A549 (cell line): ENCODE measurements at regions not wholly inside any gene's neighbourhood (a gene's known extent, or its start where the extent isn't known, plus 50 kb on each side); places are given as distances from the start of the nearest gene placed in this dataset.

Experiments used
- ATAC-seq, 2 experiments: fragments of 200-7000 bp in 1 of 2; fragments of >200 bp in 1 of 2; cut with Nextera tagmentation in 1 of 2; cut with Tn5 transposase in 1 of 2; 3 replicates each; pipeline versions ENCODE4 v1.8.0 to v1.9.1; 2018 to 2020; ENCODE audit warnings: mild to moderate bottlenecking in 1 of 2, moderate library complexity in 1 of 2
- CTCF ChIA-PET: fragments of 300-600 bp; sonication (Branson Sonifier 250); formaldehyde crosslinking; extraction: SDS; loops from one replicate; lab custom pipeline; 2021; ENCODE audit warnings: antibody characterized with exemption, inconsistent platforms; lab: Yijun Ruan, JAX
- POLR2A ChIA-PET: fragments of 350-600 bp; formaldehyde crosslinking; extraction: SDS; loops from one replicate; lab custom pipeline; 2021; ENCODE audit warnings: antibody characterized with exemption, inconsistent platforms; lab: Yijun Ruan, JAX
- DNase-seq, 2 experiments: peaks; one replicate each; pipeline versions ENCODE4 v3.0.0 to v3.0.0-alpha.2; 2011 to 2016; ENCODE audit warnings: low read depth in 1 of 2, low spot score in 1 of 2
- FAIRE-seq: peaks from 2 replicates; lab custom pipeline; 2011; peaks lifted over from hg19 to GRCh38; lab: Jason Lieb, UNC
- H3K27ac ChIP-seq, 2 experiments: fragments of >200 bp; sonication (Bioruptor Twin); formaldehyde crosslinking; 3 replicates each; pipeline ENCODE4 v1.5.1; 2016 to 2017
- H3K4me1 ChIP-seq: fragments of >200 bp; sonication (Bioruptor Twin); formaldehyde crosslinking; 3 replicates; pipeline ENCODE4 v1.6.1; 2016
- H3K4me2 ChIP-seq: fragments of >200 bp; sonication (Bioruptor Twin); formaldehyde crosslinking; 3 replicates; pipeline ENCODE4 v1.6.1; 2016
- H3K4me3 ChIP-seq: fragments of >200 bp; sonication (Bioruptor Twin); formaldehyde crosslinking; 3 replicates; pipeline ENCODE4 v1.5.1; 2016
- H3K9me3 ChIP-seq: fragments of >200 bp; sonication (Bioruptor Twin); formaldehyde crosslinking; 3 replicates; pipeline ENCODE4 v1.6.1; 2016
- BHLHE40 ChIP-seq: IDR thresholded peaks from 2 replicates; pipeline ENCODE4 v1.6.1; 2012; ENCODE audit warnings: low read depth, low read length, inconsistent platforms
- CBX2 ChIP-seq: fragments of 200-600 bp; sonication (generic); IDR thresholded peaks from 2 replicates; pipeline ENCODE4 v1.6.1; 2016; ENCODE audit warnings: low read depth, mild to moderate bottlenecking, borderline replicate concordance
- CBX8 ChIP-seq: fragments of 200-600 bp; sonication (generic); IDR thresholded peaks from 2 replicates; pipeline ENCODE4 v1.6.1; 2016
- CHD4 ChIP-seq: fragments of 200-600 bp; sonication (generic); IDR thresholded peaks from 2 replicates; pipeline ENCODE4 v1.6.1; 2016; ENCODE audit warnings: antibody characterized with exemption, mild to moderate bottlenecking, borderline replicate concordance
- E2F6 ChIP-seq: IDR thresholded peaks from 2 replicates; pipeline ENCODE4 v1.6.1; 2012; ENCODE audit warnings: low read depth, borderline replicate concordance
- FOSL2 ChIP-seq, 2 experiments: fragments of 450-650 bp in 1 of 2; fragments of >200 bp in 1 of 2; sonication (Bioruptor Twin) in 1 of 2; formaldehyde crosslinking; IDR thresholded peaks; 2 replicates each; pipeline versions ENCODE4 v1.5.0 to v1.6.1; 2016 to 2020; ENCODE audit warnings: mild to moderate bottlenecking in 1 of 2, moderate library complexity in 1 of 2
- HES2 ChIP-seq: fragments of >200 bp; sonication (Bioruptor Twin); formaldehyde crosslinking; IDR thresholded peaks from 2 replicates; pipeline ENCODE4 v1.6.1; 2016
- HMGXB4 ChIP-seq: fragments of 250-450 bp; sonication (Bioruptor Pico); IDR thresholded peaks from 2 replicates; pipeline ENCODE4 v1.5.0; 2021; ENCODE audit warnings: mild to moderate bottlenecking, moderate library complexity, borderline replicate concordance
- MAX ChIP-seq: IDR thresholded peaks from 2 replicates; pipeline ENCODE4 v1.6.1; 2012
- NPAS2 ChIP-seq: fragments of 250-450 bp; sonication (Bioruptor Pico); IDR thresholded peaks from 2 replicates; pipeline ENCODE4 v1.8.0; 2022; ENCODE audit warnings: mild to moderate bottlenecking, moderate library complexity, borderline replicate concordance
- PBX3 ChIP-seq: IDR thresholded peaks from 2 replicates; pipeline ENCODE4 v1.6.1; 2012
- PHF8 ChIP-seq: fragments of 200-600 bp; sonication (generic); IDR thresholded peaks from 2 replicates; pipeline ENCODE4 v1.6.1; 2016; ENCODE audit warnings: low read depth, mild to moderate bottlenecking, antibody characterized with exemption, moderate library complexity, borderline replicate concordance
- RARB ChIP-seq: fragments of 250-450 bp; sonication (Bioruptor Pico); IDR thresholded peaks from 2 replicates; pipeline ENCODE4 v1.8.0; 2021; ENCODE audit warnings: mild to moderate bottlenecking, moderate library complexity
- RCOR1 ChIP-seq: fragments of 150-350 bp; IDR thresholded peaks from 2 replicates; pipeline ENCODE4 v1.6.1; 2014; ENCODE audit warnings: antibody characterized with exemption, low read length, low read depth
- RNF2 ChIP-seq: fragments of 200-600 bp; sonication (generic); IDR thresholded peaks from 2 replicates; pipeline ENCODE4 v1.6.1; 2016; ENCODE audit warnings: low read depth, mild to moderate bottlenecking, antibody characterized with exemption, moderate library complexity, borderline replicate concordance
- SMC3 ChIP-seq: fragments of >200 bp; sonication (Bioruptor Twin); formaldehyde crosslinking; IDR thresholded peaks from 3 replicates; pipeline ENCODE4 v1.6.1; 2018; ENCODE audit warnings: inconsistent platforms
- TFCP2L1 ChIP-seq: fragments of 250-450 bp; sonication (Bioruptor Pico); IDR thresholded peaks from 2 replicates; pipeline ENCODE4 v1.5.0; 2021; ENCODE audit warnings: mild to moderate bottlenecking
- TP53 ChIP-seq: fragments of 250-450 bp; sonication (Bioruptor Pico); IDR thresholded peaks from 2 replicates; pipeline ENCODE4 v1.5.0; 2021; ENCODE audit warnings: mild to moderate bottlenecking, moderate library complexity
- USF2 ChIP-seq: fragments of 450-650 bp; IDR thresholded peaks from 2 replicates; pipeline ENCODE4 v1.6.1; 2014; ENCODE audit warnings: antibody characterized with exemption
- ZC3H11A ChIP-seq: fragments of 450-650 bp; IDR thresholded peaks from 2 replicates; pipeline ENCODE4 v1.6.1; 2014; ENCODE audit warnings: antibody characterized with exemption, mild to moderate bottlenecking
- WGBS: methylation state at CpG from one replicate; pipeline ENCODE4 v1.1.6; 2017; ENCODE audit errors: missing lambda C conversion rate; 5-methylcytosine and 5-hydroxymethylcytosine counted together

GRCh38 chr3:99483841-99484240 is 154.6 kb upstream of the COL8A1 start:
- CTCF ChIA-PET, result interaction anchor here (0.9 kb wide), 1 partner anchor 13 kb away, joined by 3 read pairs; no protein-coding TSS in a partner anchor
- Histone ChIP-seq H3K9me3 (no peaks in the 10 kb centered on the region), H3K4me1 (no peaks in the 10 kb centered on the region), H3K4me2 (no peak overlapping the region), H3K4me3 (no peak overlapping the region), H3K27ac (no peak overlapping the region)
- ATAC-seq, result no peak
- FAIRE-seq, result no peak
- POLR2A ChIA-PET, result no interaction called here
- no peak for TF ChIP-seq E2F6
- TF ChIP-seq USF2, result no peak
- TF ChIP-seq CBX8, result no peak
- TF ChIP-seq PHF8, result no peak
- TF ChIP-seq BHLHE40, result no peak
- no peak for TF ChIP-seq SMC3
- no peak for TF ChIP-seq CBX2
- TF ChIP-seq FOSL2 (IDR thresholded peaks at IDR 0.05), result no peak
- TF ChIP-seq FOSL2 (CRISPR knock-in tag; IDR thresholded peaks at IDR 0.05), result no peak
- no peak for TF ChIP-seq MAX
- no peak for TF ChIP-seq RARB
- no peak for TF ChIP-seq RCOR1
- TF ChIP-seq, all 56 proteins: peak for 0
- no peak for DNase-seq

GRCh38 chr3:99482191-99482590 is 156.2 kb upstream of the COL8A1 start:
- Histone ChIP-seq H3K4me2 (no peak overlapping the region), H3K27ac (no peak overlapping the region), H3K4me1 (no peaks in the 10 kb centered on the region), H3K4me3 (no peak overlapping the region), H3K9me3 (no peaks in the 10 kb centered on the region)
- DNase-seq (no peak), ATAC-seq (no peak), FAIRE-seq (no peak)
- TF ChIP-seq HMGXB4 (CRISPR knock-in tag) (no peak), CHD4 (no peak), TP53 (CRISPR knock-in tag) (no peak), SMC3 (no peak), ZC3H11A (no peak), HES2 (no peak), PBX3 (no peak)
- 7% methylated on average over 1 of the region's 1 CpG for WGBS
- POLR2A ChIA-PET, result no interaction called here
- CTCF ChIA-PET, result interaction anchor here (1.0 kb wide), 1 partner anchor 271 kb away, joined by 3 read pairs; no protein-coding TSS in a partner anchor

- DNase-seq, result no peak
- POLR2A ChIA-PET, result no interaction called here
- TF ChIP-seq NPAS2 (CRISPR knock-in tag) (no peak), TFCP2L1 (CRISPR knock-in tag) (no peak), RNF2 (no peak), BHLHE40 (no peak)
- TF ChIP-seq, all 56 proteins: peak for 0
- Histone ChIP-seq H3K4me3 (no peak overlapping the region), H3K27ac (no peak overlapping the region), H3K9me3 (no peaks in the 10 kb centered on the region), H3K4me2 (no peak overlapping the region), H3K4me1 (no peaks in the 10 kb centered on the region)
- FAIRE-seq (no peak), ATAC-seq (no peak)
- CTCF ChIA-PET, result interaction anchor here (1.0 kb wide), 1 partner anchor 272 kb away, joined by 3 read pairs; no protein-coding TSS in a partner anchor
- 25% methylated on average over 2 of the region's 2 CpGs for WGBS
These were observed 156.8 kb upstream of the COL8A1 start for GRCh38 chr3:99481561-99481960.
